ENCODE measurements at regions not wholly inside any gene's neighbourhood (a gene's known extent, or its start where the extent isn't known, plus 50 kb on each side); places are given as distances from the start of the nearest gene placed in this dataset.

DNA sequence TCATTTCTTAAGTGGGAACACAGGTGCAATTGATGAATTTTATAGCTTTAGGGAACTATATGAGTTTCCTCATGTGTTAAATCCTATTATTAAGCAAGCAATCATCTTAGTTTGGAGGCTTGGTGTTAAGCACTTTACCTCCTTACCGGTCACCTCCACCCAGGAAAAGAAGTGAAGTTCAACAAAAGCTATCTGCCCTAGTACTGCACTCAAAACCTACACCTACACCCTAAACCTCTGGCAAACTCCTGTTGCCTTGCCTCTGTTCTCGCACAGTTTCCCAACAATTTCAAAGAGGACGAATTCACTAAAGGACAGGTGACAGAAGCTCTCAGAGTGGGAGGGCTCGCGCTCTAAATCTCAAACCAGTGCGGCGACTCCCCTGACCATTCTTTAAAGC, 85.7 kb upstream of the TENT5D start:
- Histone ChIP-seq H3K4me1 (ENCODE audit: insufficient read depth, low read length, poor library complexity, severe bottlenecking) (no peaks in the 10 kb centered on the region), H3K4me3 (ENCODE audit: low read depth, low read length, poor library complexity, severe bottlenecking) (peak overlapping the region; percentile 33), H3K27ac (ENCODE audit: low read depth, low read length, poor library complexity, severe bottlenecking) (no peak overlapping the region), H3K9me3 (ENCODE audit: low read depth, low read length, poor library complexity, severe bottlenecking) (no peaks in the 10 kb centered on the region), H3K36me3 (ENCODE audit: insufficient read depth, low read length, poor library complexity, severe bottlenecking) (no peaks in the 10 kb centered on the region), H3K27me3 (replicated peaks; ENCODE audit: insufficient read depth, low read depth, low read length, poor library complexity) (no peaks in the 10 kb centered on the region)
- CTCF ChIA-PET, result no interaction called here
- TF ChIP-seq EZH2 (IDR thresholded peaks at IDR 0.05; ENCODE audit: borderline replicate concordance, low read depth, low read length, poor library complexity, severe bottlenecking), result no peak
- TF ChIP-seq CTCF (conservative IDR thresholded peaks at IDR 0.05; ENCODE audit: low read depth, low read length), result no peak
- BruUV-seq (replicated peaks), result no TSS peak
- POLR2A ChIA-PET (ENCODE audit: low non-redundant PET), result no interaction called here
- DNase-seq (ENCODE audit: low spot score), result no peak
- intact Hi-C loops (cut with micrococcal nuclease; ENCODE audit: unreplicated experiment), result no loop called here

GRCh38 chrX:80335062-80335830, 85.0 kb upstream of the TENT5D start:
- H3K4me3 ChIP-seq (ENCODE audit: low read depth, low read length, poor library complexity, severe bottlenecking), result peak overlapping the region; percentile 33
- H3K9me3 ChIP-seq (ENCODE audit: low read depth, low read length, poor library complexity, severe bottlenecking), result no peaks in the 10 kb centered on the region
- CTCF ChIA-PET, result no interaction called here
- peak; percentile 57 for DNase-seq (ENCODE audit: low spot score)
- no TSS peak for BruUV-seq (replicated peaks)
- no peaks in the 10 kb centered on the region for H3K36me3 ChIP-seq (ENCODE audit: insufficient read depth, low read length, poor library complexity, severe bottlenecking)
- no peaks in the 10 kb centered on the region for H3K4me1 ChIP-seq (ENCODE audit: insufficient read depth, low read length, poor library complexity, severe bottlenecking)
- H3K27me3 ChIP-seq (replicated peaks; ENCODE audit: insufficient read depth, low read depth, low read length, poor library complexity), result no peaks in the 10 kb centered on the region
- POLR2A ChIA-PET (ENCODE audit: low non-redundant PET), result no interaction called here
- H3K27ac ChIP-seq (ENCODE audit: low read depth, low read length, poor library complexity, severe bottlenecking), result no peak overlapping the region
- TF ChIP-seq EZH2 (IDR thresholded peaks at IDR 0.05; ENCODE audit: borderline replicate concordance, low read depth, low read length, poor library complexity, severe bottlenecking) (no peak), CTCF (conservative IDR thresholded peaks at IDR 0.05; ENCODE audit: low read depth, low read length) (no peak)
- intact Hi-C loops (cut with micrococcal nuclease; ENCODE audit: unreplicated experiment), result no loop called here

- H3K9me3 ChIP-seq (ENCODE audit: low read depth, low read length, poor library complexity, severe bottlenecking), result no peaks in the 10 kb centered on the region
- H3K4me1 ChIP-seq (ENCODE audit: insufficient read depth, low read length, poor library complexity, severe bottlenecking), result no peaks in the 10 kb centered on the region
- CTCF ChIA-PET, result no interaction called here
- DNase-seq (ENCODE audit: low spot score), result no peak
- H3K36me3 ChIP-seq (ENCODE audit: insufficient read depth, low read length, poor library complexity, severe bottlenecking), result no peaks in the 10 kb centered on the region
- TF ChIP-seq EZH2 (IDR thresholded peaks at IDR 0.05; ENCODE audit: borderline replicate concordance, low read depth, low read length, poor library complexity, severe bottlenecking) (no peak), CTCF (conservative IDR thresholded peaks at IDR 0.05; ENCODE audit: low read depth, low read length) (no peak)
- no peak overlapping the region for H3K27ac ChIP-seq (ENCODE audit: low read depth, low read length, poor library complexity, severe bottlenecking)
- H3K4me3 ChIP-seq (ENCODE audit: low read depth, low read length, poor library complexity, severe bottlenecking), result no peak overlapping the region
- POLR2A ChIA-PET (ENCODE audit: low non-redundant PET), result interaction anchor here (0.7 kb wide), 1 partner anchor 726 kb away, joined by 3 read pairs; no protein-coding TSS in a partner anchor
- BruUV-seq (replicated peaks), result no TSS peak
- intact Hi-C loops (cut with micrococcal nuclease; ENCODE audit: unreplicated experiment), result no loop called here
- H3K27me3 ChIP-seq (replicated peaks; ENCODE audit: insufficient read depth, low read depth, low read length, poor library complexity), result no peaks in the 10 kb centered on the region
These were observed 65.2 kb upstream of the TENT5D start for GRCh38 chrX:80354966-80355465.

Data from A673 (cell line).